ENCODE measurements at regions not wholly inside any gene's neighbourhood (a gene's known extent, or its start where the extent isn't known, plus 50 kb on each side); places are given as distances from the start of the nearest gene placed in this dataset.
A peak's percentile ranks its signal among the peaks of the same experiment; 100 is the strongest.

- peak; percentile 96 for DNase-seq
- in situ Hi-C loops (cut with HindIII; ENCODE audit: low pct_ligation_motif_present, low pct_unique_long_range_greater_than_20kb, low sequenced_read_pairs): no loop called here
Measured at GRCh38 chr7:21113609-21114415, 314.1 kb upstream of the SP4 start.

GRCh38 chr7:21123586-21123985 lies 304.3 kb upstream of the SP4 start:
- in situ Hi-C loops (cut with HindIII; ENCODE audit: low pct_ligation_motif_present, low pct_unique_long_range_greater_than_20kb, low sequenced_read_pairs): no loop called here
- DNase-seq: no peak

GRCh38 chr7:21125297-21125696 lies 302.6 kb upstream of the SP4 start:
- no peak for DNase-seq
- in situ Hi-C loops (cut with HindIII; ENCODE audit: low pct_ligation_motif_present, low pct_unique_long_range_greater_than_20kb, low sequenced_read_pairs): no loop called here

GRCh38 chr7:21128062-21128817 lies 299.6 kb upstream of the SP4 start:
- in situ Hi-C loops (cut with HindIII; ENCODE audit: low pct_ligation_motif_present, low pct_unique_long_range_greater_than_20kb, low sequenced_read_pairs): no loop called here
- no peak for DNase-seq

GRCh38 chr7:21131897-21132296 lies 296.0 kb upstream of the SP4 start:
- no peak for DNase-seq
- in situ Hi-C loops (cut with HindIII; ENCODE audit: low pct_ligation_motif_present, low pct_unique_long_range_greater_than_20kb, low sequenced_read_pairs): no loop called here

- in situ Hi-C loops (cut with HindIII; ENCODE audit: low pct_ligation_motif_present, low pct_unique_long_range_greater_than_20kb, low sequenced_read_pairs): no loop called here
- DNase-seq: no peak
Measured at GRCh38 chr7:21134631-21135030, 293.3 kb upstream of the SP4 start.

GRCh38 chr7:21135437-21135836 lies 292.4 kb upstream of the SP4 start:
- in situ Hi-C loops (cut with HindIII; ENCODE audit: low pct_ligation_motif_present, low pct_unique_long_range_greater_than_20kb, low sequenced_read_pairs): no loop called here

GRCh38 chr7:21137640-21138039 lies 290.2 kb upstream of the SP4 start:
- in situ Hi-C loops (cut with HindIII; ENCODE audit: low pct_ligation_motif_present, low pct_unique_long_range_greater_than_20kb, low sequenced_read_pairs): no loop called here
- no peak for DNase-seq

More at GRCh38 chr7:21135437-21135836, 292.4 kb upstream of the SP4 start:
- DNase-seq: no peak

GRCh38 chr7:21140622-21141021 lies 287.3 kb upstream of the SP4 start:
- in situ Hi-C loops (cut with HindIII; ENCODE audit: low pct_ligation_motif_present, low pct_unique_long_range_greater_than_20kb, low sequenced_read_pairs): no loop called here

GRCh38 chr7:21141476-21141875 lies 286.4 kb upstream of the SP4 start:
- in situ Hi-C loops (cut with HindIII; ENCODE audit: low pct_ligation_motif_present, low pct_unique_long_range_greater_than_20kb, low sequenced_read_pairs): no loop called here
- DNase-seq: no peak

More at GRCh38 chr7:21140622-21141021, 287.3 kb upstream of the SP4 start:
- DNase-seq: no peak

- in situ Hi-C loops (cut with HindIII; ENCODE audit: low pct_ligation_motif_present, low pct_unique_long_range_greater_than_20kb, low sequenced_read_pairs): no loop called here
- peak; percentile 66 for DNase-seq
Measured at GRCh38 chr7:21142081-21142480, 285.8 kb upstream of the SP4 start.

GRCh38 chr7:21146642-21147423 lies 281.1 kb upstream of the SP4 start:
- in situ Hi-C loops (cut with HindIII; ENCODE audit: low pct_ligation_motif_present, low pct_unique_long_range_greater_than_20kb, low sequenced_read_pairs): no loop called here
- DNase-seq: no peak

- in situ Hi-C loops (cut with HindIII; ENCODE audit: low pct_ligation_motif_present, low pct_unique_long_range_greater_than_20kb, low sequenced_read_pairs): no loop called here
- no peak for DNase-seq
Measured at GRCh38 chr7:21149809-21150208, 278.1 kb upstream of the SP4 start.

- DNase-seq: no peak
- in situ Hi-C loops (cut with HindIII; ENCODE audit: low pct_ligation_motif_present, low pct_unique_long_range_greater_than_20kb, low sequenced_read_pairs): no loop called here
Measured at GRCh38 chr7:21154614-21155013, 273.3 kb upstream of the SP4 start.

- DNase-seq: peak; percentile 33
- in situ Hi-C loops (cut with HindIII; ENCODE audit: low pct_ligation_motif_present, low pct_unique_long_range_greater_than_20kb, low sequenced_read_pairs): no loop called here
Measured at GRCh38 chr7:21159506-21159905, 268.4 kb upstream of the SP4 start.

- in situ Hi-C loops (cut with HindIII; ENCODE audit: low pct_ligation_motif_present, low pct_unique_long_range_greater_than_20kb, low sequenced_read_pairs): no loop called here
Measured at GRCh38 chr7:21160401-21160800, 267.5 kb upstream of the SP4 start.

GRCh38 chr7:21167942-21168341 lies 259.9 kb upstream of the SP4 start:
- in situ Hi-C loops (cut with HindIII; ENCODE audit: low pct_ligation_motif_present, low pct_unique_long_range_greater_than_20kb, low sequenced_read_pairs): no loop called here
- DNase-seq: no peak

More at GRCh38 chr7:21160401-21160800, 267.5 kb upstream of the SP4 start:
- no peak for DNase-seq

GRCh38 chr7:21169667-21170580 lies 258.0 kb upstream of the SP4 start:
- in situ Hi-C loops (cut with HindIII; ENCODE audit: low pct_ligation_motif_present, low pct_unique_long_range_greater_than_20kb, low sequenced_read_pairs): no loop called here
- DNase-seq: no peak

All from ACHN (cell line).